ENCODE measurements at regions not wholly inside any gene's neighbourhood (a gene's known extent, or its start where the extent isn't known, plus 50 kb on each side); places are given as distances from the start of the nearest gene placed in this dataset.

GRCh38 chr1:234661317-234661928, 51.4 kb upstream of the IRF2BP2 start:
- H3K9me3 ChIP-seq (ENCODE audit: control insufficient read depth, insufficient read depth, low read length) = no peaks in the 10 kb centered on the region
- no peak overlapping the region for H3K27ac ChIP-seq (ENCODE audit: low read length)
- H3K4me3 ChIP-seq (ENCODE audit: low read length) = no peak overlapping the region
- Mint-ChIP-seq H3K36me3 (no peaks in the 10 kb centered on the region), H3K4me1 (peaks cover 13 to 25% of the 10 kb centered on the region in 2 donors), H3K27me3 (ENCODE audit: low read depth in 2 of 2) (peaks cover 0 to 11% of the 10 kb centered on the region in 2 donors), H3K27ac (no peak overlapping the region), H3K9me3 (no peaks in the 10 kb centered on the region), H3K4me3 (no peak overlapping the region)
- TF ChIP-seq, protein P1, sequence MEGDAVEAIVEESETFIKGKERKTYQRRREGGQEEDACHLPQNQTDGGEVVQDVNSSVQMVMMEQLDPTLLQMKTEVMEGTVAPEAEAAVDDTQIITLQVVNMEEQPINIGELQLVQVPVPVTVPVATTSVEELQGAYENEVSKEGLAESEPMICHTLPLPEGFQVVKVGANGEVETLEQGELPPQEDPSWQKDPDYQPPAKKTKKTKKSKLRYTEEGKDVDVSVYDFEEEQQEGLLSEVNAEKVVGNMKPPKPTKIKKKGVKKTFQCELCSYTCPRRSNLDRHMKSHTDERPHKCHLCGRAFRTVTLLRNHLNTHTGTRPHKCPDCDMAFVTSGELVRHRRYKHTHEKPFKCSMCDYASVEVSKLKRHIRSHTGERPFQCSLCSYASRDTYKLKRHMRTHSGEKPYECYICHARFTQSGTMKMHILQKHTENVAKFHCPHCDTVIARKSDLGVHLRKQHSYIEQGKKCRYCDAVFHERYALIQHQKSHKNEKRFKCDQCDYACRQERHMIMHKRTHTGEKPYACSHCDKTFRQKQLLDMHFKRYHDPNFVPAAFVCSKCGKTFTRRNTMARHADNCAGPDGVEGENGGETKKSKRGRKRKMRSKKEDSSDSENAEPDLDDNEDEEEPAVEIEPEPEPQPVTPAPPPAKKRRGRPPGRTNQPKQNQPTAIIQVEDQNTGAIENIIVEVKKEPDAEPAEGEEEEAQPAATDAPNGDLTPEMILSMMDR (IDR thresholded peaks at IDR 0.05) = no peak
- whole genome bisulfite sequencing (ENCODE audit: insufficient coverage) = 89% methylated on average over 11 of the region's 11 CpGs
- H3K36me3 ChIP-seq (ENCODE audit: control insufficient read depth, insufficient read depth, low read length) = no peaks in the 10 kb centered on the region
- DNase-seq (no peak), ATAC-seq (no peak)
- no peaks in the 10 kb centered on the region for H3K27me3 ChIP-seq (ENCODE audit: control insufficient read depth, insufficient read depth, low read length)
- H3K4me1 ChIP-seq (ENCODE audit: control insufficient read depth, insufficient read depth, low read length) = peaks cover 13% of the 10 kb centered on the region
- intact Hi-C loops (cut with micrococcal nuclease) = no loop called here

- no peaks in the 10 kb centered on the region for H3K9me3 Mint-ChIP-seq
- ATAC-seq (no peak), DNase-seq (no peak)
- no peaks in the 10 kb centered on the region for H3K9me3 ChIP-seq (ENCODE audit: control insufficient read depth, insufficient read depth, low read length)
- H3K4me3 Mint-ChIP-seq = no peak overlapping the region
- H3K36me3 ChIP-seq (ENCODE audit: control insufficient read depth, insufficient read depth, low read length) = no peaks in the 10 kb centered on the region
- H3K4me3 ChIP-seq (ENCODE audit: low read length) = no peak overlapping the region
- peaks cover 7% of the 10 kb centered on the region for H3K4me1 ChIP-seq (ENCODE audit: control insufficient read depth, insufficient read depth, low read length)
- H3K36me3 Mint-ChIP-seq = no peaks in the 10 kb centered on the region
- no peak overlapping the region for H3K27ac ChIP-seq (ENCODE audit: low read length)
- peaks cover 7 to 19% of the 10 kb centered on the region in 2 donors for H3K4me1 Mint-ChIP-seq
- H3K27me3 ChIP-seq (ENCODE audit: control insufficient read depth, insufficient read depth, low read length) = no peaks in the 10 kb centered on the region
- TF ChIP-seq, protein P1 (IDR thresholded peaks at IDR 0.05) = no peak
- peaks cover 0 to 11% of the 10 kb centered on the region in 2 donors for H3K27me3 Mint-ChIP-seq (ENCODE audit: low read depth in 2 of 2)
- no peak overlapping the region for H3K27ac Mint-ChIP-seq
- intact Hi-C loops (cut with micrococcal nuclease) = no loop called here
- WGBS (ENCODE audit: insufficient coverage) = 94% methylated on average over 18 of the region's 18 CpGs
Observed at GRCh38 chr1:234660536-234661316, 50.7 kb upstream of the IRF2BP2 start.
